Loucy (cell line): ENCODE measurements at regions not wholly inside any gene's neighbourhood (a gene's known extent, or its start where the extent isn't known, plus 50 kb on each side); places are given as distances from the start of the nearest gene placed in this dataset.

Experiments
- H2AFZ ChIP-seq: fragments of 200-600 bp; sonication (generic); 2 replicates; pipeline ENCODE4 v1.6.0; 2016; ENCODE audit warnings: antibody characterized with exemption, mild to moderate bottlenecking, low read length, moderate library complexity
- H3F3A ChIP-seq: fragments of 200-600 bp; 2 replicates; pipeline ENCODE4 v1.6.0; 2016; ENCODE audit warnings: antibody characterized with exemption, low read depth, mild to moderate bottlenecking
- H3K27me3 ChIP-seq: fragments of 200-600 bp; sonication (generic); 2 replicates; pipeline ENCODE4 v1.6.1; 2014; ENCODE audit warnings: low read length, mild to moderate bottlenecking; ENCODE audit not compliant: insufficient read depth, poor library complexity, severe bottlenecking
- H3K36me3 ChIP-seq: fragments of 200-600 bp; sonication (generic); 2 replicates; pipeline ENCODE4 v1.6.1; 2016; ENCODE audit warnings: low read length; ENCODE audit not compliant: insufficient read depth
- H3K4me1 ChIP-seq: fragments of 200-600 bp; sonication (generic); 2 replicates; pipeline ENCODE4 v1.5.1; 2014; ENCODE audit warnings: low read length, mild to moderate bottlenecking; ENCODE audit not compliant: insufficient read depth, poor library complexity, severe bottlenecking
- H3K4me2 ChIP-seq: fragments of 200-600 bp; sonication (generic); 2 replicates; pipeline ENCODE4 v1.6.0; 2014; ENCODE audit warnings: antibody characterized with exemption, low read length, low read depth, mild to moderate bottlenecking; ENCODE audit not compliant: poor library complexity, severe bottlenecking
- H3K4me3 ChIP-seq: fragments of 200-600 bp; sonication (generic); 2 replicates; pipeline ENCODE4 v1.5.1; 2014; ENCODE audit warnings: low read length, mild to moderate bottlenecking, mixed read lengths; ENCODE audit not compliant: poor library complexity, severe bottlenecking
- H3K79me2 ChIP-seq: fragments of 200-600 bp; sonication (generic); 2 replicates; pipeline ENCODE4 v1.6.1; 2014; ENCODE audit warnings: low read length; ENCODE audit not compliant: insufficient read depth
- H3K9ac ChIP-seq: fragments of 200-600 bp; sonication (generic); 2 replicates; pipeline ENCODE4 v1.6.0; 2014; ENCODE audit warnings: mild to moderate bottlenecking, low read depth, low read length, moderate library complexity; ENCODE audit not compliant: poor library complexity, severe bottlenecking
- H3K9me2 ChIP-seq: fragments of 200-600 bp; sonication (generic); replicated peaks from 2 replicates; pipeline ENCODE4 v1.6.1; 2016; ENCODE audit warnings: low read depth, low read length, mixed read lengths
- H3K9me3 ChIP-seq: fragments of 200-600 bp; sonication (generic); 2 replicates; pipeline ENCODE4 v1.6.1; 2014; ENCODE audit warnings: mild to moderate bottlenecking, antibody characterized with exemption, low read length, low read depth; ENCODE audit not compliant: insufficient read depth
- H4K20me1 ChIP-seq: fragments of 200-600 bp; sonication (generic); 2 replicates; pipeline ENCODE4 v1.6.0; 2014; ENCODE audit warnings: antibody characterized with exemption, low read length, mild to moderate bottlenecking; ENCODE audit not compliant: insufficient read depth, poor library complexity, severe bottlenecking
- EZH2phosphoT487 ChIP-seq: fragments of 200-600 bp; IDR thresholded peaks from 2 replicates; pipeline ENCODE4 v1.6.1; 2018; ENCODE audit warnings: antibody characterized with exemption, mild to moderate bottlenecking, moderate library complexity, borderline replicate concordance
- TF ChIP-seq, protein P1 (sequence below): fragments of 200-600 bp; sonication (generic); conservative IDR thresholded peaks from 2 replicates; pipeline ENCODE4 v1.5.1; 2014; ENCODE audit warnings: mild to moderate bottlenecking, antibody characterized with exemption, low read length

DNA sequence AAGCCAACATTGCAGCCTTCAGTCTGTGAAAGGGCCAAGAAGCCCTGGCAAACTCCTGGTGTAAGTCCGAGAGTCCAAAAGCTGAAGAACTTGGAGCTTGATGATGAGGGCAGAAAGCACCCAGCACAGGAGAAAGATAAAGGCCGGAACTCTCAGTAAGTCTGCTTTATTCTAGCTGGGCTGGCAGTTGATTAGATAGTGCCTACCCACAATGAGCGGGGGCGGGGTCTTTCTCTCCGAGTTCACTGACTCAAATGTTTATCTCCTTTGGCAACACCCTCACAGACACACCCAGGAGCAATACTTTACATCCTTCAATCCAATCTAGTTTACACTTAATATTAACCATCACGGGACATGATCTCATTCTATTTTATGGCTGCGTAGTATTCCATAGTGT, 1317.1 kb downstream of the SLITRK1 start:
- Histone ChIP-seq H3K79me2 (no peaks in the 10 kb centered on the region), H4K20me1 (no peaks in the 10 kb centered on the region), H3K9me3 (no peaks in the 10 kb centered on the region), H3K36me3 (no peaks in the 10 kb centered on the region), H3K4me1 (no peaks in the 10 kb centered on the region), H3K4me3 (no peak overlapping the region), H3K27me3 (no peaks in the 10 kb centered on the region), H3K9me2 (no peaks in the 10 kb centered on the region), H3K4me2 (no peak overlapping the region), H3F3A (no peaks in the 10 kb centered on the region), H2AFZ (no peak overlapping the region), H3K9ac (no peak overlapping the region)
- TF ChIP-seq, protein P1, sequence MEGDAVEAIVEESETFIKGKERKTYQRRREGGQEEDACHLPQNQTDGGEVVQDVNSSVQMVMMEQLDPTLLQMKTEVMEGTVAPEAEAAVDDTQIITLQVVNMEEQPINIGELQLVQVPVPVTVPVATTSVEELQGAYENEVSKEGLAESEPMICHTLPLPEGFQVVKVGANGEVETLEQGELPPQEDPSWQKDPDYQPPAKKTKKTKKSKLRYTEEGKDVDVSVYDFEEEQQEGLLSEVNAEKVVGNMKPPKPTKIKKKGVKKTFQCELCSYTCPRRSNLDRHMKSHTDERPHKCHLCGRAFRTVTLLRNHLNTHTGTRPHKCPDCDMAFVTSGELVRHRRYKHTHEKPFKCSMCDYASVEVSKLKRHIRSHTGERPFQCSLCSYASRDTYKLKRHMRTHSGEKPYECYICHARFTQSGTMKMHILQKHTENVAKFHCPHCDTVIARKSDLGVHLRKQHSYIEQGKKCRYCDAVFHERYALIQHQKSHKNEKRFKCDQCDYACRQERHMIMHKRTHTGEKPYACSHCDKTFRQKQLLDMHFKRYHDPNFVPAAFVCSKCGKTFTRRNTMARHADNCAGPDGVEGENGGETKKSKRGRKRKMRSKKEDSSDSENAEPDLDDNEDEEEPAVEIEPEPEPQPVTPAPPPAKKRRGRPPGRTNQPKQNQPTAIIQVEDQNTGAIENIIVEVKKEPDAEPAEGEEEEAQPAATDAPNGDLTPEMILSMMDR: no peak
- no peak for TF ChIP-seq EZH2phosphoT487

DNA sequence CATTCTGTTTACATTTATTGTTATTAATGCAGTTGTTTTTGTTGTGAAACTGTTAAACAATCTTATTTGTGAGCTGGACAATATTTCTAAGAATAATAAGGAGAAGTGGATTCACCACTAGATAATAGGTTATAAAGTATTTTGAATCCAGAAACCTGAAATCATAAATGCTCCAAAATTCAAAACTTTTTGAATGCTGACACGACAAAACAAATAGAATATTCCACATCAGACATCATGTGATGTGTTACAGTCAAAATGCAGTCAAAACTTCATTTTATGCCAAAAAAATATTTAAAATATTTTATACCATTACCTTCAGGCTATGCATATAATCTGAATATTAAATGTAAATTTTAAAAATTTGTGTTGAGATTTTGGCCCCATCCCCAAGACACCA, 1321.4 kb downstream of the SLITRK1 start:
- Histone ChIP-seq H3K9ac (no peak overlapping the region), H3K4me3 (no peak overlapping the region), H3K4me1 (no peaks in the 10 kb centered on the region), H3F3A (no peaks in the 10 kb centered on the region), H3K36me3 (no peaks in the 10 kb centered on the region), H3K9me3 (no peaks in the 10 kb centered on the region), H3K9me2 (no peaks in the 10 kb centered on the region), H3K4me2 (no peak overlapping the region), H3K27me3 (no peaks in the 10 kb centered on the region), H2AFZ (no peak overlapping the region), H4K20me1 (no peaks in the 10 kb centered on the region), H3K79me2 (no peaks in the 10 kb centered on the region)
- no peak for TF ChIP-seq EZH2phosphoT487
- TF ChIP-seq, protein P1: no peak

DNA sequence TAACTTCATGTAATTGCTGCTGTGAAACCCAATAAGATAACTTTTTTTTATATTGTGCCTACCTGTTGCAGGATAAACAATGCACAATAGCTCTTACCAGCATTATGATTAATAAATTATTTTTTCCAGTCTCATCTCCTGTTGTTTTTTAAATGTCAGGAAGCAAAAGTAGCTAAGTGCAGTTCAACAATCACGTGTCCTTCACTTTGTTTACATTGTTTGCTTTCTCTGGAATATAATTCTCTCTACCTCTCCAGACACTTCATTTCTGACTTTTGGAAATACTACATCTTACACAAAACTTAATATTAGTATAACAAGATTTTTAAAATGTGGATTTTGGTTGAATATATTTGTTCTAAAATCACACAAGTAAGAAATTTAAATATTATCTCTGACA, 1359.4 kb downstream of the SLITRK1 start:
- Histone ChIP-seq H3K4me3 (no peak overlapping the region), H3K36me3 (no peaks in the 10 kb centered on the region), H3K79me2 (no peaks in the 10 kb centered on the region), H3K9ac (no peak overlapping the region), H3K4me2 (no peak overlapping the region), H3K27me3 (no peaks in the 10 kb centered on the region), H3K4me1 (no peaks in the 10 kb centered on the region), H4K20me1 (no peaks in the 10 kb centered on the region), H3K9me3 (no peaks in the 10 kb centered on the region), H2AFZ (no peak overlapping the region), H3F3A (no peaks in the 10 kb centered on the region), H3K9me2 (no peaks in the 10 kb centered on the region)
- TF ChIP-seq, protein P1: no peak
- TF ChIP-seq EZH2phosphoT487: no peak
